Esophagus muscularis mucosa (tissue), 4 donors: ENCODE measurements at regions not wholly inside any gene's neighbourhood (a gene's known extent, or its start where the extent isn't known, plus 50 kb on each side); places are given as distances from the start of the nearest gene placed in this dataset.

Experiments
- CTCF ChIP-seq, 3 experiments: fragments of 200-600 bp in 2 of 3; fragments of 450-650 bp in 1 of 3; sonication (generic) in 2 of 3; IDR thresholded peaks; one replicate each; pipeline ENCODE4 v1.5.1; 2017 to 2019; ENCODE audit warnings: antibody characterized with exemption in 3 of 3, mild to moderate bottlenecking in 2 of 3, moderate library complexity in 1 of 3
- EP300 ChIP-seq: sonication (generic); formaldehyde crosslinking; IDR thresholded peaks from one replicate; pipeline ENCODE4 v1.6.1; 2017; ENCODE audit warnings: antibody characterized with exemption
- POLR2A ChIP-seq: fragments of 450-650 bp; IDR thresholded peaks from one replicate; pipeline ENCODE4 v1.6.1; 2017; ENCODE audit warnings: antibody characterized with exemption, moderate library complexity, mild to moderate bottlenecking, low read depth
- POLR2AphosphoS5 ChIP-seq, 2 donors: sonication (generic); formaldehyde crosslinking; IDR thresholded peaks; one replicate each; pipeline ENCODE4 v1.6.1; 2017; ENCODE audit warnings: antibody characterized with exemption in 2 of 2

- TF ChIP-seq CTCF (IDR thresholded peaks at IDR 0.05) = no peak
- TF ChIP-seq POLR2A = no peak
- TF ChIP-seq POLR2AphosphoS5 (IDR thresholded peaks at IDR 0.05) = no peak
- no peak for TF ChIP-seq EP300
Measured at GRCh38 chr13:89627996-89628395, 1719.5 kb upstream of the MIR17HG start.
